ENCODE measurements at regions not wholly inside any gene's neighbourhood (a gene's known extent, or its start where the extent isn't known, plus 50 kb on each side); places are given as distances from the start of the nearest gene placed in this dataset.

GRCh38 chr10:59558066-59558465 is 151.6 kb downstream of the SLC16A9 start:
- H3K4me3 ChIP-seq, result no peak overlapping the region
- POLR2A ChIA-PET, result no interaction called here
- CTCF ChIA-PET (ENCODE audit: low intra/inter-chr PET ratio), result no interaction called here

More at GRCh38 chr10:59558066-59558465, 151.6 kb downstream of the SLC16A9 start:
- intact Hi-C loops (cut with micrococcal nuclease) (no loop called here), in situ Hi-C loops (cut with MboI) (no loop called here)
- Histone ChIP-seq H3K27ac (ENCODE audit: extremely low read depth, low read depth, low read length) (no peak overlapping the region), H3K4me2 (ENCODE audit: insufficient read depth, low read length) (no peak overlapping the region), H3K9me1 (ENCODE audit: control insufficient read depth, insufficient read depth, low read length) (no peaks in the 10 kb centered on the region), H3K9ac (ENCODE audit: insufficient read depth in 1 of 2, low read depth in 2 of 2, low read length in 2 of 2) (no peak overlapping the region), H3K4me1 (replicated peaks in 1 of 2; ENCODE audit: control insufficient read depth in 2 of 2, insufficient read depth in 2 of 2, low read length in 2 of 2) (no peaks in the 10 kb centered on the region), H3K79me2 (ENCODE audit: control insufficient read depth, insufficient read depth, low read length) (no peaks in the 10 kb centered on the region), H3K27me3 (ENCODE audit: control insufficient read depth in 2 of 2, insufficient read depth in 2 of 2, low read length in 2 of 2) (no peaks in the 10 kb centered on the region), H3K36me3 (ENCODE audit: control insufficient read depth, insufficient read depth, low read length) (no peaks in the 10 kb centered on the region), H3K9me3 (replicated peaks; ENCODE audit: control insufficient read depth, insufficient read depth, low read depth, low read length) (no peaks in the 10 kb centered on the region), H2AFZ (ENCODE audit: low read depth, low read length) (no peak overlapping the region), H4K20me1 (replicated peaks; ENCODE audit: control insufficient read depth, insufficient read depth, low read length) (no peaks in the 10 kb centered on the region)
- FAIRE-seq (no peak), ATAC-seq (no peak), DNase-seq (ENCODE audit: extremely low read depth in 1 of 4, low spot score in 3 of 4) (no peak)
- WGBS (ENCODE audit: insufficient coverage, low coverage, missing lambda C conversion rate), result 0% methylated on average over 4 of the region's 4 CpGs
- no TSS peak for BruUV-seq (replicated peaks)
- TF ChIP-seq POLR2G (IDR thresholded peaks at IDR 0.05; ENCODE audit: low read depth, low read length), result no peak
- TF ChIP-seq MEF2D (tag; conservative IDR thresholded peaks at IDR 0.05; ENCODE audit: low read depth), result no peak
- TF ChIP-seq HIVEP1 (CRISPR knock-in tag; IDR thresholded peaks at IDR 0.05), result no peak
- no peak for TF ChIP-seq ZNF121 (CRISPR knock-in tag; conservative IDR thresholded peaks at IDR 0.05)
- TF ChIP-seq ZNF41 (CRISPR knock-in tag; conservative IDR thresholded peaks at IDR 0.05), result no peak
- no peak for TF ChIP-seq ZFPM2 (CRISPR knock-in tag; IDR thresholded peaks at IDR 0.05)
- TF ChIP-seq TFAM (CRISPR knock-in tag; conservative IDR thresholded peaks at IDR 0.05), result no peak
- TF ChIP-seq MCM5 (IDR thresholded peaks at IDR 0.05; ENCODE audit: low read depth), result no peak
- no peak for TF ChIP-seq BMI1 (IDR thresholded peaks at IDR 0.05; ENCODE audit: low read length)
- TF ChIP-seq CREBBP (IDR thresholded peaks at IDR 0.05; ENCODE audit: low read depth, low read length), result no peak
- no peak for TF ChIP-seq RREB1 (CRISPR knock-in tag; IDR thresholded peaks at IDR 0.05)
